HG03457 (cell line): ENCODE measurements at regions not wholly inside any gene's neighbourhood (a gene's known extent, or its start where the extent isn't known, plus 50 kb on each side); places are given as distances from the start of the nearest gene placed in this dataset.
"Not testable (repeated sequence)": the region's sequence is repeated elsewhere in the genome, so short reads cannot be mapped to it uniquely, and the experiment has no call there.

Source experiments
- ATAC-seq: cut with Tn5 transposase; IDR thresholded peaks from one replicate; pipeline ENCODE4 v1.9.1; 2021; ENCODE audit warnings: moderate number of reproducible peaks; ENCODE audit not compliant: unreplicated experiment

- ATAC-seq: no peak
These were observed 50.6 kb upstream of the TMEM170B start for GRCh38 chr6:11486959-11487358.

- no peak for ATAC-seq
These were observed 51.1 kb upstream of the TMEM170B start for GRCh38 chr6:11486486-11486885.

- ATAC-seq: no peak
These were observed 51.5 kb upstream of the TMEM170B start for GRCh38 chr6:11486051-11486450.

- no peak for ATAC-seq
These were observed 52.3 kb upstream of the TMEM170B start for GRCh38 chr6:11485271-11485670.

GRCh38 chr6:11484441-11484840 is 53.1 kb upstream of the TMEM170B start:
- ATAC-seq: no peak

- no peak for ATAC-seq
These were observed 54.9 kb upstream of the TMEM170B start for GRCh38 chr6:11482616-11483015.

- no peak for ATAC-seq
These were observed 57.0 kb upstream of the TMEM170B start for GRCh38 chr6:11480541-11480940.

- ATAC-seq: no peak
These were observed 58.3 kb upstream of the TMEM170B start for GRCh38 chr6:11479296-11479695.

- no peak for ATAC-seq
These were observed 59.0 kb upstream of the TMEM170B start for GRCh38 chr6:11478586-11478985.

GRCh38 chr6:11475016-11475415 is 62.5 kb upstream of the TMEM170B start:
- no peak for ATAC-seq

- ATAC-seq: no peak
These were observed 64.4 kb upstream of the TMEM170B start for GRCh38 chr6:11473008-11473740.

GRCh38 chr6:11471261-11471660 is 66.3 kb upstream of the TMEM170B start:
- no peak for ATAC-seq

GRCh38 chr6:11469684-11470083 is 67.9 kb upstream of the TMEM170B start:
- no peak for ATAC-seq

- not testable (repeated sequence) for ATAC-seq
These were observed 69.3 kb upstream of the TMEM170B start for GRCh38 chr6:11468271-11468670.

- ATAC-seq: peak; percentile 63
These were observed 70.2 kb upstream of the TMEM170B start for GRCh38 chr6:11467364-11467763.

- no peak for ATAC-seq
These were observed 74.2 kb upstream of the TMEM170B start for GRCh38 chr6:11463398-11463780.

- ATAC-seq: no peak
These were observed 74.7 kb upstream of the TMEM170B start for GRCh38 chr6:11462742-11463397.

GRCh38 chr6:11460837-11461661 is 76.5 kb upstream of the TMEM170B start:
- ATAC-seq: peak; percentile 67

GRCh38 chr6:11460001-11460668 is 77.4 kb upstream of the TMEM170B start:
- ATAC-seq: no peak

- peak; percentile 60 for ATAC-seq
These were observed 78.4 kb upstream of the TMEM170B start for GRCh38 chr6:11459079-11459610.

GRCh38 chr6:11458509-11458908 is 79.0 kb upstream of the TMEM170B start:
- ATAC-seq: no peak
